NCI-H1436 (cell line): ENCODE measurements at regions not wholly inside any gene's neighbourhood (a gene's known extent, or its start where the extent isn't known, plus 50 kb on each side); places are given as distances from the start of the nearest gene placed in this dataset.
"Not testable (repeated sequence)": the region's sequence is repeated elsewhere in the genome, so short reads cannot be mapped to it uniquely, and the experiment has no call there.

Experiments
- DNase-seq: peaks from one replicate; lab custom pipeline; 2025; lab: John Stamatoyannopoulos, UW

DNA sequence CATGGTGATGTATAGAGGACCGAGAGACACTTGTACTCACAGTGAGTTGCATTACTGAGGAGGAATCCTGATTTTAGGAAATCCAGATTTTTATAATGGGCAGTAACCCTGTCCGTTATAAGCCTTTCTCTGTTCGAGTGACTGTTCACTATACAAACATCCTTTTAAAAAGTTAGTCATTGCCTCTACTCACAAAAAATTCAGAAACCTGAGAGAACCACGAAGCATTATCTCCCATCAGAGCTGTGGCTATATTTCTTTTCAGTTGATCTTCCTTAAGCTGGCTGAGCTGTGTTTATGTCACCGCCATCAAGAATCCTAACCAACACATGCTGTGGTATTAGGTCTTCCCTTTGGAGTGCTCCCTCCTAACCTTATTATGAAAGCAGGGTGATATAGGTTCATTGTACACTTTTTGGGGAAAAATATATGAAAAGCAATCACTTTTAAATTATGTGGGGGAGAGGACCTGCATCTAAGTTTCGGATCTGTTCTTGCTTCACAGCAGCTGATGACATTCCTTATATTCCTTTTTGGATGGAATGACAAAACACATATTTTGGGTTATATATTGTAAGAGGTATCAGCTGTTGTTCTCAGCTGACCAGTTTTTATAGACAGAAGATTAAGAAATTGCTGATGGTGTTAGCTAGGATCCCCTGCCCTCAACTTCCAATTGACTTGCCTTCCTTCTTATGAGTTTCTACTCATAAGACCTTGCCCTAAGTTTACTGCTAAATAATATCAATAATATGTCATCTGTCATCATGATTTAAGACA lies 465.9 kb upstream of the RASGRP1 start:
- no peak for DNase-seq

- no peak for DNase-seq
Measured at GRCh38 chr15:39031596-39031995, 467.0 kb upstream of the RASGRP1 start.

DNA sequence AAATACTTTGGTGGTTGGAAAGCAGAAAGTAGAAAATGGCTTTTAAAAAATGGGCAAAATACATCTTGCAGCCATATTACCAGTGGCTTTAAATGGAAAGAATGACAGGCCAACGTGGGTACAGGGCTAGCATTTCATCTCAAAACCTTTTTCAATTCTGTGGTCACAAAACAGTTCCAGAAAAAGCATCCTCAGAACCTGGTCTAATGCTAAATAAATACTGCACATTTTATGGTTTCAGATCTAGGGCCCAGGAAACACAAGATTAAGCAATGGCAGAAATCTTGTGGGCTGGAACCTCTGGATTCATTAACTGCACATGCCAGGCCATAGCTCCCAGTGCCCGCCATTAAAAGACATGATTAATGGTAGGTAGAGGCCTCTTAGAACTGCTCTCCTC lies 470.2 kb upstream of the RASGRP1 start:
- DNase-seq = no peak

- not testable (repeated sequence) for DNase-seq
Measured at GRCh38 chr15:39037611-39038010, 473.0 kb upstream of the RASGRP1 start.

DNA sequence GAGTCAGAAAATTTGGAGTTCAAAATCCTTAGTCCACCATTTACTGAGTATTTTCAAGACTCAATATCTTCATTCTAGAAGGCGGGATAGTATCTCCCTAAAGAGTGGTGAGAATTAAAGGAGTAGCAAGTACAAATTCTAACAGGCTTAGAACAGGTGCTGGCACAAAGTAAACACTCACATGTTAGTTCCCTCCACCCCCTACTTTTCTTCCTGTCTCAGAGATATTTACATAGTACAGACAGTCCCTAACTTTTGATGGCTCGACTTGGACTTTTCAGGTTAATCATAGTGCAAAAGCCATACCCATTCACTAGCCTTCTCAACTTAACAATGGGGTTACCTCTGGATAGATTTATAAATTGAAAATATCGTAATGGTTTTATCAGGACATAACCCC lies 476.2 kb upstream of the RASGRP1 start:
- DNase-seq = no peak

DNA sequence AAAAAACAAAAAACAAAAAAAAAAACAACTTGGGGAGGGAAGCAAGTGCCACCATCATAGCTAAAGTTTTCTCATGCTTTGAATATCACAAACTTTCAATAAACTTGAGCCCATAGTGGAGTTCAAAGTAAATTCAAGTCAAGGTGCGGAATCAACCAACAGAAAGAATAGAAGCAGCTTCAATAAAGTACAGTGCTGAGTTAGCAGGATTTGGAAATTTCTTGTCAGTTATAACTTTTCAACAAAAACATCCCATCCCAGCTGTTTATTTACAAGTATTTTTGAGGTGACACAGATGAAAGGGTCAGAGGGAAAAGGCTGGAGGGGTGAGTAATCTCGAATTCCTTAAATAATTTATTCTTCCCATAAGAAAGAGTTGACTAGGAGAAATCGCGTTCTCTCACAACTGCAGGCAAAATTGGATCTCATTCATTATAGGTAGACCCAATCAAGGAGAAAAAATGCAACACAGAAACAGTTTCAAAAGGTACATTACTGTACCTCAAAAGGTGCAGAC lies 477.4 kb upstream of the RASGRP1 start:
- no peak for DNase-seq

DNA sequence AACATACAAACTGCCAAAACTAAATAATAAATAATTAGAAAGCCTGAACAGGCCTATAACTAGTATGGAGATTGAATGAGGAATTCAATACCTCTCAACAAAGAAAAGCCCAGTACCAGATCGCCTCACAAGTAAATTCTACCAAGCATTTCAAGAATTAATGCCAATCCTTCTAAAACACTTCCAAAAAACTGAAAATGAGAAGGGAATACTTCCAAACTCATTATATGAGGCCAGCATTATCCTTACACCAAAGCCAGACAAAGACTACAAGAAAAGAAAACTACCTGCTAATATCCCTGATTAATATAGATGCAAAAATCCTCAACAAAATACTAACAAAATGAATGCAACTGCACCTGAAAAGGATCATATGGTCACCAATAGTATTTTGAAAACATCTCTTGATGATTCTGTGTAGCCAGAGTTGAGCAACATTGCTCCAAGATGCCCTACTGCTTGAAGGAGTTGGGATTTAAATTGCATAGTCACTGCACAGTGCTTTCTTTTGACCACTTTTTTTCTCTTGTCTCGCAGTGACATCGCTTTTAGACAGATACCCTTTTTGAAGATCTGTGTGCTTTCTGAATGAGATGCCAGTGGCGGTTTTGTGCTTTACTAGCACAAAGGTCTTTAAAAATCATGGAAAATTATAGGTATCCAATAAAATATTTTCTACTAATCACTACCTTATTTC lies 487.2 kb upstream of the RASGRP1 start:
- DNase-seq = no peak

- DNase-seq = no peak
Measured at GRCh38 chr15:39052323-39052705, 487.7 kb upstream of the RASGRP1 start.

DNA sequence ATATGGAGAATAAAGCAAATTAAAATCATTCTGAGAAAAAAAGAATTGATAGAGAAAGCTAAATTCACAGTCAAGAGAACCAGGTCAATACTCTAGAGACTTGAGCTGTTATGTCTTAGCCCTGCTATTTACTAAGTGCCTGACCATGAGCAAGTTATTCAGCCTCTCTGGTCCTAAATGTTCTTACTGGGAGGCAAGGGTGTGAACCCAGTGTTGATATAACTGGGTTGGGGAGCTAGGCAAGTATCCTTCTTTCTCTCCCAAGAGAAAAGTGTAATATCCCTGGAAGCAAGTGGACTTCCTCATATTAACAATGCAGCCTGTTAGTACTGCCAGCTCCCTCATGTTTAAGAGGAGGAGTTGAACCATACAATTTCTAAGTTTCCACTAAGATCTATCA lies 488.9 kb upstream of the RASGRP1 start:
- DNase-seq = no peak

DNA sequence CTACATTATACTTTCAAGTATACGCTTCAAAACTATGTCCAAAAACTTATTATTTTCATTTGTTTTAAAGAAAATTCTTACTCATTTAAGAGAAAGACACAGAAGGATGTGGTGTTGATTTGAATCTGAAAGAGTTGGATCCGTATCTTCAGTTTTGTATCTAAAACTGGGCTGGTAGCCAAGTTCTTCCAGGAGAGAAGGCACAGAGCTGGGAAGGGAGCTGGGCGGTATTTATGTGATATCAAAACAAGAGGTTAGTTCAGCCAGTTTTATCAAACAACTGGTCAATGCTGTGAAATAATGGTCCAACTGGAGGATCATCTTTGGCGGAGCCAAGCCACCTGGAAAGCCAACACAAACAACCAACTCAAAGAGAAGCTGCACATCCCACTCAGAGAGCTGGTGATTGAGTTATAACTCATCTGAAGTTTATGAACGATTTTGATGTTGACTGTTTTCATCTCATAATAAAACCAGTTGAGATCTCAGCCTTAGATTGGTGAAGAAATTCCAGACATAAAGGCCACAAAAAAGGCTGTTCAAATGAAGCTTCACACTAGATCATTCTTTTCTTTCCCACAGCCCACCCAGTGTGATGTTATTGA lies 489.6 kb upstream of the RASGRP1 start:
- DNase-seq = no peak

DNA sequence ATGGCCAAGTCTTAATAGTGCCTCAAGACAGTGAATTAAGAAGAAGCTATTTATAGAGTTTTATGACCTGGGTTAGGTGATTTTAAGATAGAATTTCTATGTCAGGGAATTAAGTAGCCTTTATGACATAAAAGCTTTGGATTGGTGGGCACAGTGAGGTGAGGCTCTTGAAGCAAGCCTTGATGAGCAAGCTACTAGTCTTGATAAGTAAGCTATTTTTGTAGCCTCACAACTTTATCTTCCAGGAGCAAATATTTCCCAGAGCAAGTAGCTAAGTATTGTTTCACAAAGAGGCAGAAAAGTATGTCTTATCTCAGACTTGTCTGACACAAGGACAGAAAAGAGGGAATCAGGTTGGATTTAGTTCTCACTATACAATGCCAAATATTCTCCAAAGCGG lies 491.7 kb upstream of the RASGRP1 start:
- no peak for DNase-seq

- DNase-seq = no peak
Measured at GRCh38 chr15:39058351-39059131, 493.9 kb upstream of the RASGRP1 start.

GRCh38 chr15:39059917-39060316 lies 495.3 kb upstream of the RASGRP1 start:
- DNase-seq = no peak

DNA sequence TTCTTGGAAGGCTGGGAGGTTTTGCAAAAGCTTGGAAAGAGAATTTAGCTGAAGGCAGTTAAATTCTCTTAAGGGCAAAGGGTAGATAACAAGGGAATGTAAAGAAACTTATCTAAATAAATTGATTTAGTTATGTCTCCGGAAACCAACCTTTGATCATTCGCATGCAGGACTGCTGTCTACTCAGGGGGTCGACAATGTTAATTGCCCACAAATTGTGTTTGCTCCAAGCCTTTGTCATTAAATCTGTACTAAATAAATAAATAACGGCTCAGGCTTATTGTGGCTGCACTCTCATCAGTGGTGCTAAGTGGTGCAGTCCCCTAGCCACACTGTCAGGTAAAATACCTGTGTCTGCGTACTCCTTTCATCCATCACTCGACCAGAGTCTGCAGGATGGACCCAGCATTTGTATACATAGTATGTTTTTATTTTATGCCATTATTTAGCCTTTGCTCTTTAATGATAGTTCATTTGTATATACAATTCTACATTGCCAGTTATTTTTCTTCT lies 497.4 kb upstream of the RASGRP1 start:
- no peak for DNase-seq

DNA sequence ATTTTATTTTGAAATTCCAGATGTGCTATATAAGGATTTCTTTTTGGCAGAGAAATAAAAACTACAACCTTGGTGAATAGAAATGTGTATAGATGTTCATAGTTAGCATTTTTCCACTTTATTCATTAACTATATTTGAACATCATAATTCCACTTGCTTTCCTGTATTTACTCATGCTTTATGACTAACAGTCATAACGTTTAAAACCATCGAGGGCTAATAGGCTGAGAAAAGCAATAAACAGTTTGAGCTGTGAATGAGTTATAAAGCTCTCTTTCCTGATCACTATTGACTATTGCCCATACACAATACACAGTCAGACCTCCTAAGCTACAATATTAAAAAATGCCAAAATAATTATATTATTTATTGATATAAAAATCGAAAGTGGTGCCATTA lies 502.1 kb upstream of the RASGRP1 start:
- DNase-seq = no peak

DNA sequence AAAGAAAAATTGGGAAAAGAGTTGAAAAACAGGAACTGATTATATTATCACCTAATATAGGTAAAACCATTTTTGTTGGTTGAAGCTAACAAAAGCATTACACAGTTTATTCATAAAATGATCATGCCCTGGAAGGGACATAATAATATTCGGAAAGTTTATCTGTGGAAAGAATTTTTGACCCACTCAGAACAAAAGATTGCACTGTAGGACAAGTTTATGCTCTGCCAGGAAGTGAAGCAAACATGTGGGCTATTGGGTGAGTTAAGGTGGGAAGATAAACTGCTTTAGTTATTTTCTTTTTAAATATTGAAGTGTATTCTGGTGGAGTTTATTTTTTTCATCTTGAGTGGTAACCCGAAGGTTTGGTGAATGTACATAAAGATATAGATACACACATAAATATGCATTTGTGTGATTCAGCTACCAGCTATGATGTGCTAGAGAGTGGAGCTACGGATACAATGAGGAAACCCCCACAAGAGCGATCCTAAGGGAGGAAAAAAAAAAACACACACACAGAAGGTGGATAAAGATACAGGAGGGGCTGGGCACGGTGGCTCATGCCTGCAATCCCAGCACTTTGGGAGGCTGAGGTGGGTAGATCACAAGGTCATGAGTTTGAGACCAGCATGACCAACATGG lies 506.4 kb upstream of the THBS1 start:
- no peak for DNase-seq

- no peak for DNase-seq
Measured at GRCh38 chr15:39075311-39075710, 505.6 kb upstream of the THBS1 start.

- DNase-seq = no peak
Measured at GRCh38 chr15:39075756-39076341, 505.0 kb upstream of the THBS1 start.

- DNase-seq = no peak
Measured at GRCh38 chr15:39078026-39078425, 502.9 kb upstream of the THBS1 start.

DNA sequence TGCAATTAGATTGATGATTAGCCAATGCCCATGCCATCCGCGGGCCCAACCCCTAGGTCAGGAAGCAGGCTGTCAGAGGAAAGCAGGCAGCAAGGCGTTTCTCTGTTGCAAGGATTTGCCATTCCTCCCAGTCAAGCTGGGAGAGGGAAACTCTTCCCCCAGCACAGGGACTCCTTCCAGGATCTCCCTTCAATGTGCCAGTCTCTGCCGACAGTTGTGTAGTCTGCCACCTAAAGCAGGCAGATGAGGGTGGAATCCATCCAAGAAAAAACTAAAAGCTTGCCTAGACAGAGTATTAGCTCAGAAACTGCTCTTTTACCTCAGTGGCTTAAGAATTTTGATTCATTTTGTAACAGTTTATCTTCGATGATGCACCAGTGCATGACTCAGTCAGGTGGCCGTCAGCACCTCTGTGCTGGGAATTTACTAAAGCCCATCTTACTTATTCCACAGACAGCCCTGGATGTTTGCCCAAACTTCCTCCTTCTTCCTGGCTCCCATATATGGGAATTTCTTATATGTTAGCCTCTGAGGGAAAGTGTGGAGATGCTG lies 501.5 kb upstream of the THBS1 start:
- DNase-seq = no peak

GRCh38 chr15:39083213-39083612 lies 497.7 kb upstream of the THBS1 start:
- no peak for DNase-seq
